ENCODE measurements at regions not wholly inside any gene's neighbourhood (a gene's known extent, or its start where the extent isn't known, plus 50 kb on each side); places are given as distances from the start of the nearest gene placed in this dataset.

DNA sequence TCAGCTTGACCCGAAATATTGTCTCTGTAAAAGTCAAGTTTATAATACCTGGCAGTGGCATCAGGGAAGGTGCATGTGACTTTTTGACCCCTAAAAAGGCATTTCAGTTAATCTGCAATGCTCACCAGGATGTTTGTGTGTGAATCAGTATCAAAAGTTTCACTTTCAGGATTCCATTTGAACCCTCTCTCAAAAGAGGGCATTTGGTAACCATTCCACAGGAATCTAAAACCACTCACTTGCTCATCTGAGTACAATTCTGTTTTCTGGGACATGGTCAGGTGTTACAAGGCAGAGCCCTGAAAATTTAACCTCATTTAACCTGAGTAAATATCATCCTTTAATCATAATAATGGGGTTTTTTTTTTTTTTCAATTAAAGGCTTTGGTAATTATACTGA lies 77.9 kb upstream of the KLF7 start:
- Histone ChIP-seq H3K27me3 (ENCODE audit: low read depth) (no peaks in the 10 kb centered on the region), H3K4me1 (peaks cover 16% of the 10 kb centered on the region), H3K36me3 (no peaks in the 10 kb centered on the region), H3K4me3 (no peak overlapping the region), H3K27ac (replicated peaks) (no peak overlapping the region), H3K9me3 (replicated peaks) (no peaks in the 10 kb centered on the region)
- intact Hi-C loops (cut with micrococcal nuclease) = no loop called here
- no peak for DNase-seq
- TF ChIP-seq, protein P1, sequence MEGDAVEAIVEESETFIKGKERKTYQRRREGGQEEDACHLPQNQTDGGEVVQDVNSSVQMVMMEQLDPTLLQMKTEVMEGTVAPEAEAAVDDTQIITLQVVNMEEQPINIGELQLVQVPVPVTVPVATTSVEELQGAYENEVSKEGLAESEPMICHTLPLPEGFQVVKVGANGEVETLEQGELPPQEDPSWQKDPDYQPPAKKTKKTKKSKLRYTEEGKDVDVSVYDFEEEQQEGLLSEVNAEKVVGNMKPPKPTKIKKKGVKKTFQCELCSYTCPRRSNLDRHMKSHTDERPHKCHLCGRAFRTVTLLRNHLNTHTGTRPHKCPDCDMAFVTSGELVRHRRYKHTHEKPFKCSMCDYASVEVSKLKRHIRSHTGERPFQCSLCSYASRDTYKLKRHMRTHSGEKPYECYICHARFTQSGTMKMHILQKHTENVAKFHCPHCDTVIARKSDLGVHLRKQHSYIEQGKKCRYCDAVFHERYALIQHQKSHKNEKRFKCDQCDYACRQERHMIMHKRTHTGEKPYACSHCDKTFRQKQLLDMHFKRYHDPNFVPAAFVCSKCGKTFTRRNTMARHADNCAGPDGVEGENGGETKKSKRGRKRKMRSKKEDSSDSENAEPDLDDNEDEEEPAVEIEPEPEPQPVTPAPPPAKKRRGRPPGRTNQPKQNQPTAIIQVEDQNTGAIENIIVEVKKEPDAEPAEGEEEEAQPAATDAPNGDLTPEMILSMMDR (IDR thresholded peaks at IDR 0.05; ENCODE audit: borderline replicate concordance) = no peak

DNA sequence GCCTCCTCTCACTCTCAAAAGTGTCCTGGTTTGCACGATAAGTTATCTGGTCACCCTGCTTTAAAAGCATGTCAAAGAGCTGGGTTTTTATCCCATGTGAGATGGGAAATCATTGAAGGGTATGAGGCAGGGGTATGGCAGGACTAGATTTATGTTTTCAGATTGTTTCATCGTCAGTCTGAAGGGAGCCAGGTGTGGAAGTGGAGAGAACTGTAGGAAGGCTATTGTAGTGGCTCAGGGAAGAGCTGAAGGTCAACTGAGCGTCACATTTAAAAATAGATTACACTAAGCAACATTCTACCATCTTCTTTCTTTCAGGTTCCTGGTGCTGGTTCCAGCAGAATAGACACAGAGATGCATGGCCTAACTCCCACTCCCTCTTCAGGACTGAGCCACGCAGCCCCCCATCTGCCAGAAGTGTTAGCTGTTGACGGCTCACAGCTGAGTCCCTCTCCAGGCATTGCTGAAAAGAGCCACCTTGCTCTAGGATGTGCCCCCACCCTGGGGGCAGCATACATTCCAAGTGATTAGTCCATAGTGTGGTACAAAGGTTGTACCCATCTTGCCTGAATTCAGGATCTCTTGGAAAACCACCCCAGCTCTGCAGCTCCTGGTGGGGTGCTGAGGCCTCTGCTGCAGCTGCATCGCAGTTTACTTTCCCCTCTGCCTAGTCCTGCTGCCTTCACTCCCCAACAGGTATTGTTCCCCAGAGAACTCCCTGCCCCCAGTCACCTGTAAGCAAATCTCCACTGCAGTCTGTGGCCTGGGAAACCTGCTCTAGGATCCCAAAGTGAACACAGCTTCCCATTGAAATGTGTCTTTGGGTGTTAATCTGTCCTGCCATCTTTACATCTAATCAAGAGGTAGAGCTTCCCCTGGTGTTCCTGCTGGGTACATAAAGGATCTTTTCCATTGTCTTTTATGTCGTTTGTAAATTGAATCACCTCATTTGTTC lies 79.5 kb upstream of the KLF7 start:
- H3K27ac ChIP-seq (replicated peaks) = no peak overlapping the region
- H3K36me3 ChIP-seq = no peaks in the 10 kb centered on the region
- TF ChIP-seq, protein P1 (IDR thresholded peaks at IDR 0.05; ENCODE audit: borderline replicate concordance) = no peak
- H3K4me3 ChIP-seq = no peak overlapping the region
- H3K27me3 ChIP-seq (ENCODE audit: low read depth) = no peaks in the 10 kb centered on the region
- H3K9me3 ChIP-seq (replicated peaks) = no peaks in the 10 kb centered on the region
- no peak for DNase-seq
- intact Hi-C loops (cut with micrococcal nuclease) = no loop called here
- H3K4me1 ChIP-seq = peaks cover 1% of the 10 kb centered on the region

DNA sequence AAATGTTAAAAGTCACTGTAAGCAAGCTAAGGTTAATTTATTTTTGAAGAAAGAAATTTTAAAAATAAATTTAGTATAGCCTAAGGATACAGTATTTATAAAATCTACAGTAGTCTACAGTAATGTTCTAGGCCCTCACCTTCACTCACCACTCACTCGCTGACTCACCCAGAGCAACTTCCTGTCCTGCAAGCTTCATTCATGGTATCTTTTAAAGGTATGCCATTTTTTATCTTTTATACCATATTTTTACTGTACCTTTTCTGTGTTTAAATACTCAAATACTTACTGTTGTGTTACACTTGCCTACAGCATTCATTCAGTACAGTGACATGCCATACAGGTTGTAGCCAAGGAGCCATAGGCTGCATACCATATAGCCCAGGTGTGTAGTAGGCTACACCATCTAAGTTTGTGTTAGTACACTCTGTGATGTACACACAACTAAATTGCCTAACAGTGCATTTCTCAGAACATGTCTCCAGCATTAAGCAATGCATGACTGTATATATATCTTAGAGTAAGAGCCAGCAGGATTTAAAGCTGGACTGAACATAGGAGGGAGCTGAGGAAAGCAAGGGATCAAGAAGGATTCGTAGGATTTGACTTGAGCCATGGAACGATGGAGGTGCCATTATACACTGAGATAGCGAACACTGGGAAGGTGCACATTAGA lies 83.1 kb upstream of the KLF7 start:
- TF ChIP-seq, protein P1 (IDR thresholded peaks at IDR 0.05; ENCODE audit: borderline replicate concordance) = no peak
- H3K4me1 ChIP-seq = no peaks in the 10 kb centered on the region
- no peak overlapping the region for H3K4me3 ChIP-seq
- no peak overlapping the region for H3K27ac ChIP-seq (replicated peaks)
- H3K27me3 ChIP-seq (ENCODE audit: low read depth) = no peaks in the 10 kb centered on the region
- intact Hi-C loops (cut with micrococcal nuclease) = no loop called here
- no peaks in the 10 kb centered on the region for H3K9me3 ChIP-seq (replicated peaks)
- no peak for DNase-seq
- no peaks in the 10 kb centered on the region for H3K36me3 ChIP-seq

DNA sequence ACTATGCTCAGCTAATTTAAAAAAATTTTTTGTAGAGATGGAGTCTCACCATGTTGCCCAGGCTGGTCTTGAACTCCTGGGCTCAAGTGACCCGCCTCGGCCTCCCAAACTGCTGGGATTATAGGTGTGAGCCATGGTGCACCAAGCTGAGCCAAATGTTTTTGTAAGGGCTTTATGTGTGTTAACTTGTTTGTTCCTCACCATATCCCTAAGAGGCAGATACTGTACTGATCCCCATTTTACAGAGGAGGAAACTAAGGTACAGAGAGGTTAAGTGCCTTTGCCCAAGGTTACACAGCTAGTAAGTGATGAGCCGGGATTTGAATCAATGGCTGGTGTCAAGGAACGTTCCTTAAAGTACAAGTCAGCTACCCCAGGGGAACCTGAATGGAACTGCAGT lies 85.3 kb upstream of the KLF7 start:
- DNase-seq = no peak
- Histone ChIP-seq H3K4me1 (peaks cover under 1% of the 10 kb centered on the region), H3K4me3 (no peak overlapping the region), H3K27me3 (ENCODE audit: low read depth) (no peaks in the 10 kb centered on the region), H3K27ac (replicated peaks) (no peak overlapping the region), H3K9me3 (replicated peaks) (no peaks in the 10 kb centered on the region), H3K36me3 (no peaks in the 10 kb centered on the region)
- TF ChIP-seq, protein P1 (IDR thresholded peaks at IDR 0.05; ENCODE audit: borderline replicate concordance) = no peak
- intact Hi-C loops (cut with micrococcal nuclease) = no loop called here

DNA sequence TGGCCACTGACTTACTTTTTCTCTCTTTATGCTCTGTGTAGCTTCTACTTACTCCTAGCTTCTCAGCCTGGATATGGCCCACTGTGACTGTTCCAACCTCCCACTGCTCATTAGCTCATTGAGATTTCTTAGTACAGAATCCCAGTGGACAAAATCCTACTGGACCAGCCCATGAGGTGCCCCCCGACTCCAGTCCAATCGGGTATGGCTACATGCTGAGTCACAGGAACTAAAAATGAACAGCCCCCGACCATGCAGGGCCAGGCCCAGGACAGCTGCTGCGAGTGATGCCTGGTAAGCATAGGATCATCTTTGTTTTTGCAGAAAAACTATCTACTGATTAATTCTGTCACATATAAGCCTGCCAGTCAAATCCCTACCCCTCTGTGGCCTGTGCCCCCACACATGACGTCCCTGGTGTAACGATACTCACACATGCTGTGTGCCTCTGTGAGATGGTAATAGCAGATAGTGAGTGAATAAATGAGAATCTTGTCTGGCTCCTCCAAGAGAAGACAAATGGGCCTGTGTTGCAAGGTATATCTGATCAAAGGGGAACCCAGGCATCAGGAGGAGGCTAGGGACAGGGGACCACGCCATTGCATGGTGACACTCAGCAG lies 85.9 kb upstream of the KLF7 start:
- no peaks in the 10 kb centered on the region for H3K9me3 ChIP-seq (replicated peaks)
- no peaks in the 10 kb centered on the region for H3K27me3 ChIP-seq (ENCODE audit: low read depth)
- TF ChIP-seq, protein P1 (IDR thresholded peaks at IDR 0.05; ENCODE audit: borderline replicate concordance) = no peak
- H3K4me3 ChIP-seq = no peak overlapping the region
- no peaks in the 10 kb centered on the region for H3K36me3 ChIP-seq
- DNase-seq = no peak
- no peak overlapping the region for H3K27ac ChIP-seq (replicated peaks)
- intact Hi-C loops (cut with micrococcal nuclease) = no loop called here
- peaks cover 8% of the 10 kb centered on the region for H3K4me1 ChIP-seq
